ENCODE measurements at regions not wholly inside any gene's neighbourhood (a gene's known extent, or its start where the extent isn't known, plus 50 kb on each side); places are given as distances from the start of the nearest gene placed in this dataset.
A peak's percentile ranks its signal among the peaks of the same experiment; 100 is the strongest.

GRCh38 chr16:79463841-79464240 lies 136.7 kb downstream of the MAF start:
- H3K36me3 ChIP-seq (ENCODE audit: control insufficient read depth in 4 of 4, insufficient read depth in 4 of 4, low read length in 4 of 4): no peaks in the 10 kb centered on the region
- no peak for TF ChIP-seq CTCF (IDR thresholded peaks at IDR 0.05; ENCODE audit: control extremely low read depth, extremely low read depth)
- H3K27ac ChIP-seq (ENCODE audit: low read depth in 1 of 2, low read length in 1 of 2): no peak overlapping the region
- WGBS, 2 donors: 31 to 67% methylated on average over 5 of the region's 5 CpGs
- ATAC-seq (ENCODE audit: insufficient read depth, low FRiP score): no peak
- H3K9ac ChIP-seq (ENCODE audit: insufficient read depth in 1 of 2, low read length in 2 of 2): no peak overlapping the region
- no peaks in the 10 kb centered on the region for H3K27me3 ChIP-seq (ENCODE audit: control insufficient read depth in 3 of 3, insufficient read depth in 3 of 3, low read length in 2 of 3)
- no peak for DNase-seq
- peaks cover 0 to 2% (median 0%) of the 10 kb centered on the region in 5 donors for H3K4me1 ChIP-seq (ENCODE audit: control insufficient read depth in 5 of 5, insufficient read depth in 5 of 5, low read length in 5 of 5)
- H3K4me3 ChIP-seq: no peak overlapping the region
- no peaks in the 10 kb centered on the region for H3K9me3 ChIP-seq (ENCODE audit: control insufficient read depth in 4 of 4, insufficient read depth in 3 of 4, low read length in 3 of 4)

GRCh38 chr16:79456036-79456435 lies 144.5 kb downstream of the MAF start:
- WGBS, 2 donors: 91 to 95% methylated on average over 4 of the region's 4 CpGs
- no peak for ATAC-seq (ENCODE audit: insufficient read depth, low FRiP score)
- Histone ChIP-seq H3K9me3 (ENCODE audit: control insufficient read depth in 4 of 4, insufficient read depth in 3 of 4, low read length in 3 of 4) (no peaks in the 10 kb centered on the region), H3K27ac (ENCODE audit: low read depth in 1 of 2, low read length in 1 of 2) (no peak overlapping the region), H3K9ac (ENCODE audit: insufficient read depth in 1 of 2, low read length in 2 of 2) (no peak overlapping the region), H3K27me3 (ENCODE audit: control insufficient read depth in 3 of 3, insufficient read depth in 3 of 3, low read length in 2 of 3) (no peaks in the 10 kb centered on the region), H3K4me3 (no peak overlapping the region), H3K4me1 (ENCODE audit: control insufficient read depth in 5 of 5, insufficient read depth in 5 of 5, low read length in 5 of 5) (peaks cover 0 to 12% (median 0%) of the 10 kb centered on the region in 5 donors), H3K36me3 (ENCODE audit: control insufficient read depth in 4 of 4, insufficient read depth in 4 of 4, low read length in 4 of 4) (no peaks in the 10 kb centered on the region)
- no peak for TF ChIP-seq CTCF (IDR thresholded peaks at IDR 0.05; ENCODE audit: control extremely low read depth, extremely low read depth)
- no peak for DNase-seq

GRCh38 chr16:79452671-79453070 lies 147.9 kb downstream of the MAF start:
- Histone ChIP-seq H3K27ac (ENCODE audit: low read depth in 1 of 2, low read length in 1 of 2) (no peak overlapping the region), H3K9ac (ENCODE audit: insufficient read depth in 1 of 2, low read length in 2 of 2) (no peak overlapping the region), H3K4me3 (no peak overlapping the region), H3K27me3 (ENCODE audit: control insufficient read depth in 3 of 3, insufficient read depth in 3 of 3, low read length in 2 of 3) (no peaks in the 10 kb centered on the region), H3K4me1 (ENCODE audit: control insufficient read depth in 5 of 5, insufficient read depth in 5 of 5, low read length in 5 of 5) (peaks cover 0 to 15% (median 0%) of the 10 kb centered on the region in 5 donors), H3K9me3 (ENCODE audit: control insufficient read depth in 4 of 4, insufficient read depth in 3 of 4, low read length in 3 of 4) (no peaks in the 10 kb centered on the region), H3K36me3 (ENCODE audit: control insufficient read depth in 4 of 4, insufficient read depth in 4 of 4, low read length in 4 of 4) (no peaks in the 10 kb centered on the region)
- TF ChIP-seq CTCF (IDR thresholded peaks at IDR 0.05; ENCODE audit: control extremely low read depth, extremely low read depth): no peak
- WGBS, 2 donors: 68 to 77% methylated on average over 8 of the region's 8 CpGs
- DNase-seq: peak; percentile 44 to 75 (median 47)
- no peak for ATAC-seq (ENCODE audit: insufficient read depth, low FRiP score)

- H3K9ac ChIP-seq (ENCODE audit: insufficient read depth in 1 of 2, low read length in 2 of 2): no peak overlapping the region
- no peaks in the 10 kb centered on the region for H3K27me3 ChIP-seq (ENCODE audit: control insufficient read depth in 3 of 3, insufficient read depth in 3 of 3, low read length in 2 of 3)
- H3K36me3 ChIP-seq (ENCODE audit: control insufficient read depth in 4 of 4, insufficient read depth in 4 of 4, low read length in 4 of 4): no peaks in the 10 kb centered on the region
- no peaks in the 10 kb centered on the region for H3K9me3 ChIP-seq (ENCODE audit: control insufficient read depth in 4 of 4, insufficient read depth in 3 of 4, low read length in 3 of 4)
- no peak for TF ChIP-seq CTCF (IDR thresholded peaks at IDR 0.05; ENCODE audit: control extremely low read depth, extremely low read depth)
- ATAC-seq (ENCODE audit: insufficient read depth, low FRiP score) (no peak), DNase-seq (peak in 2 of 3 donors; percentile 26 to 33)
- no peak overlapping the region for H3K27ac ChIP-seq (ENCODE audit: low read depth in 1 of 2, low read length in 1 of 2)
- peaks cover 0 to 15% (median 0%) of the 10 kb centered on the region in 5 donors for H3K4me1 ChIP-seq (ENCODE audit: control insufficient read depth in 5 of 5, insufficient read depth in 5 of 5, low read length in 5 of 5)
- H3K4me3 ChIP-seq: no peak overlapping the region
- 27 to 54% methylated on average over 4 of the region's 4 CpGs for WGBS, 2 donors
These were observed 149.2 kb downstream of the MAF start for GRCh38 chr16:79451196-79451816.

Measured in lung (tissue), 11 donors.